ENCODE measurements at regions not wholly inside any gene's neighbourhood (a gene's known extent, or its start where the extent isn't known, plus 50 kb on each side); places are given as distances from the start of the nearest gene placed in this dataset.

DNA sequence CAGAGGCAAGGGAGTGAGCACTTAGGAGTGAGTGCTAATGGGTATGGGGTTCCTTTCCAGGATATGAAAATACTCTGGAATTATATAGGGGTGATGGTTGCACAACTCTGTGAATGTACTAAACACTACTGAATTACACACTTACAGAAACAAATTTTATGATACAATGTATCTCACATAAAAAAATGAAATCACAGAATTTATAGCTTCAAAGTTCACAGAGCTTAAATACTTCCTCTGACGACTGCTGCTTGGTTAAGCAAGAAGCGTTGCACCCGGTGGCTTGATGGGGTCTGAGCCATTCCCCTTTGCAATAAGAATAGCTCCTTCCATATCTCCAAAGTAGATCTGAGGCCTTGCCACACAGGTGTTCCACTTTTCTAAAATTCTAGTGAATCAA is 835.1 kb downstream of the TSN start:
- no peak for DNase-seq

DNA sequence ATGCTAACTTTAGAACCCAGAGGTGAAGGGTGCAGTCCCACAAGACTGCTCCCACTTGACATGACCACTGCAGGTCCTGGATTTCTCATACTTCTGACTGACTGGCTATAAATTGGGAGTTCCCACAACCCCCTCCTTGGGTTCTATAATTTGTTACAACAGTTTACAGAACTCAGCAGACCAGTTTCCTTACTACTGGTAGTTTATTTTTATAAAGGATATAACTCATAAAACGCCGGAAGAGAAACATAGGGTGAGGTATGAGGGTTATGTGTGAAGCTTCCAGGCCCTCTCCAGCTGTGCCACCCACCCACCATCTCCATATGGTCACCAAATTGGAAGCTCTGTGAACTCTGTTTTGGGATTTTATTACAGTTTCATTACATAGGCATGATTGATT is 839.6 kb downstream of the TSN start:
- no peak for DNase-seq

DNA sequence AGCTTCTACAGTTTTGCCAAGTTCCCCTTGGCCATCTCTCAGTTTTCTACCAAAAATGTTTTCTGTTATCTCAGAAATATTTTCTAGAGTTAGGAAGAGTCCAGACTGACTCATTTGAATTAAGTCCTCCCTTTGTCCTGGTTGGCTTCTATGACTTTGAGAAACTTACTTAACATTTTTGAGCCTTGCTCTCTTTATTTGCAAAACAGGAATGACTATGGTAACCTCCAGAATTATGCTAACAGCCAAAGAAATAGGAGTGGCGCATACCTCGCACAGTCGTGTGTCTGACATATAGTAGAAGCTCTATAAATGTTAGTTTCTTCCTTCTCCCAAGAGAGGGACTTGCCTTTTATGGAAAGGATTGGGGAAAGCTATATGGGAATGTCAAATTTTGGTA is 841.1 kb downstream of the TSN start:
- DNase-seq, result no peak

DNA sequence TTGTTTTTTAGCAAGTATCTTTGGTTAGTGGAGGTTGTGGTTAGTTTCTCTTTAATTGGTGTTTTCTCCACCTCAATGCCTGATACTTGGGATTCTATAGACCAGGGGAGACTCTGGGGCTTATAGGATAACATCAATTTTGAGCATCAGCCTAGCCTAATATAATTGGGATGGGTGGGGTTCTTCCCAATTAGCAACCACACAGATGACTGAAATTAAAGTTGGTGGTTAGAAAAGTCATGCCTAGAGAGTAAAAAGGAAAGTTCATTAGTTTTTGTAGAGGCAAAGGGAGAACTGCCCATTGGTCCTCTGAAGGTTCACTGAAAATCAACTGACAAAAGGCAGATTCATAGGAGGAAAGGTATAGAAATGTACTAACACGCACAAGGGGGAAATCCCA is 843.3 kb downstream of the TSN start:
- DNase-seq, result no peak

DNA sequence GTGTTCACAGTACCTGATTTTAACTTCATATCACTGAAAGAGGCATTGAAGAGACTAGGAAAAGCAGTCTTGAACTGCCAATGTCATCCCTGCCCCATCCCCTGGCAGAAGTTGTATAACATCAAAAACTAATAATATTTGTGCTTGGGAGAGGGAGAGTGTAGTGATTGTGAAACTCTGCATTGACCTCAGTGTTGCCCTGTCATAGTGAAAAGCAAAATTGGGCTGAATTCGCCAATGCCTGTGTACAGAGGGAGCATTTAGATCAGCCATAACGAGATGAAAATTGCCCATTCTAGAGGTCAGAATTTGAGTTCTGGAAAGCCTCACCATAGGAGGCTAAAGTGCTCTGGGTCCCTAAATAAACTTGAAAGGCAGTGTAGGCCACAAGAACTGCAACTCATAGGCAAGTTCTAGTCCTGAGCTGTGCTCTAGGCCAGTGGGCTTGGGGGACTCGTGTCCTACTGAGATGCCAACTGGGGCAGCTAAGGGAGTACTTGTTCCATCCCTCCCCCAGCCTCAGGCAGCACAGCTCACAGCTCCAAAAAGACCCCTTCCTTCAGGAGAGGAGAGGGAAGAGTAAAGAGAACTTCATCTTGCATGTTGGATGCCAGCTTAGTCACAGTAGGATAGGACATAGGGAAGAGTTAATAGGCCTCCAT is 855.6 kb downstream of the TSN start:
- DNase-seq, result no peak

DNA sequence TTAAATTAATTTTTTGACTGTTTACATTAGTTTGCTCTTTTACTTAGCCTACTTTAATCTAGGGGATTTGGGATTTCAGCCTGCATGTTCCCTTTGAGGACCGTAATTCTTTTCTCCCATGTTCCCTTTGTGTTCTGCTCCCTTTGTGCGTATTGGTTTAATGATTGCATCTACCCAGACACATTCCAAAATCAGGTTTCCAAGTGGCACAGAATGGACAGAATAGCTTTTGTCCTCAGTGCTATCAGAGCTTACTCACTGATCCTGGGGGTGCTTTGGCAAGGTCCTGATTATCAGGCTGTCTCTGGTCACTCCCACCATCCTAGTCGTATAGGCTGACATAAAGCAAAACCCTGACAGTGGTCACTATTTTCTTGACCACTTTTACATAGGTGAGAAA is 867.5 kb downstream of the TSN start:
- DNase-seq, result no peak

DNA sequence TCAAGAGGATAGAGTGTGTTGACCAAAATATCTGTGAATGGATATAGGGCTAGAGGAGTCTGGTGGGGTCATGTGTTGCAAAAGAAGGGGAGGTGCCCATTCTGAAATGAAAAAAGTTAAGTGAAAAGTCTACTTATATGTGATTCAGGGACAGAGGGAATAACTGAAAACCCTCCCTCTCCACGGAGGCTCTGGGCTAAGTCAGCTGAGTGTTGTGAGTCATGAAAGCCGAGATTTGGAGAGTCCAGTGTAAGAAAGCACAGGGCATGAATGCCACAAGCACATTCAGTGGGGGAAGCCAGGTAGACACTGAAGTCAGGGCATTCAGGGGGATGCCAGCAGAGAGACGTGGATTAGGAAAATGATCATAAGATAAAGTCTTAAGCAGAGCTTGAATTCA is 871.9 kb downstream of the TSN start:
- DNase-seq, result no peak

DNA sequence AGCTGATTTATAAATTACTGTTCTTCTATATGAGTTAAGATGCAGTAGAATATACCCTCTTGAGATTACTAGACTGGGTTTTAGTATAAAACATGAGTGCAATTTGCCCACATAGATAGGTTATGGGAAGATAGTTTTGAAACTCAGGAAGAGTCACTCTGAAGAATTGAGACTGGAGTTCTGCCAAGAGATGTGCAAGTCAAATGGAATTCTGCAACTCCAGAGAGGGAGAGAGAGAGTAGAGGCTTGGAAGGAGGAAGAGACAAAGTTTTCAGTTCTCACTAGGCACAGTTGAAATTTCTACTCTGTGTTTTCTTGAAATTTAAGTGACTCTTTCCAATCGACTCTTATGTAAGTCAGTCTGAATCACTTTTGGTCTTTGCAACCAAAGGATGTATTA is 878.8 kb downstream of the TSN start:
- DNase-seq, result no peak

DNA sequence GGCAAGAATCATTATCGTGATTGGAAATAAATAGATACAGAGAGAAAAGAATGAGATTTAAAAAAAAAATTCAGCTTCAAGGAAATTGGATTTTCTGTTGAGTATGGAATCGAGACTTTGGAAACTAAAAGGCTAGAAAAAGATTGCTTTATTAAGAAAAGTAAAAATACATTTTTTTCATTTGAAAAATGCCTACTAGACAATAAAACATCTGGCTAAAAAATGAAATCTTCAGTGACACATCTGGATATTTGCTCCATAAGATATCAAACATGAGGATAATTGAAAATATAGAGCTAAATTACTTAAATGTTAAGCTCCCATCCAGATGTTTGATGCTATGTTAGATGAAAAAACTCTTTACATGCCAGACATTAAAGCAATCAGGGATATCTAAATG is 879.5 kb downstream of the TSN start:
- no peak for DNase-seq

DNA sequence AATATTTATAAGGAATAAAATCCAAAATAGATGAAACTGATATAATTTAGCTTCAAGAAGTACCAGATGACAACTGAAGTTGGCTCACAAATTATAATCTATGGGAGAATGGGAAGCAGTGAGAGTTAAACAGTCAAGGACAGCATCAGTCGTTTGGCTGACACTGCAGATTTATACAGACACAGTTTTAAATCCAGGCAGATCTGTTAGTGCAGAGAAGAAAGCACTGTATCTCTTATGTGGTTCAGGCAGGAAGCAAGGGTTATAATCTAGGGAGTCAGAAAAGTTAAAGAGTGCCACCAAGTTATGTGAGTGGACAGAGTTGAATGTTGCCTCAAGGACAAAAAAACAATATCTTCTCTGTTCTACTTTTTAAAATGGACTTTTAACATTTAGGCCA is 880.2 kb downstream of the TSN start:
- no peak for DNase-seq

DNA sequence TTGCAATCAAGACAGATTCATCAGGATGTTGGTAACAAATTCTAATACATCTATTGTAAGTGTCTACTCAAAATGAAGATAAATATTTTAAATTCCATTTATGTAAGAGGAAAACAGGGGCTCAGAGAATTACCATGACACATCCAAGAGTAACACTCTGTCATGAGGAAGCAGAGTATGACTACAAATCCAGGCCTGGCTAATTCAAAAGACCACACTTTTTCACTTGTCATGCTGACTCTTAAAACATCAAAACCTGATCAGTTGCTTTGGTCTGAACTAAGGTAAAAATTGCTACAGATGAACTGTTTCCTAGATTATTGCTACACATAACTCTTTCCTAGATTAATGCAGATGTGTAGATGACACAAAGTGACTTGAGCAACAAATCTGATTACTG is 880.6 kb downstream of the TSN start:
- no peak for DNase-seq

DNA sequence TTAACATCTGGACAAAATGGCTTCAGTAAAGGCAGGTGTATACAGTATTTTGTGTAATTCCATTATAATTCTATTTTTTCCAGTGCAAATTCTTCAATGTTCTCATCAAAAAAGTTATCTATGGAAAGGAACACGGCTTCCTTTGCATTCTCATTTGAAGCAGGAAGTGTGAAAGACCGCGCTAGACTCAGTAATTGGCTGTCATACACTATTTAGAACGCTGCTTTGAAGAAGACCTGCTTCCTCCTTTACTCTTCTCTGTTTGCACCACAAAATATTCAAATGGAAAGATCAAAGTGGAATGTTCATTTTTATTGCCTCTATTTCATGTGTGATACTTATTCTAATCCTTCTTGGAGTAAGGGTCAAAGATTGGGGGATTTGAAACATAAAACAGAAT is 883.7 kb downstream of the TSN start:
- no peak for DNase-seq

DNA sequence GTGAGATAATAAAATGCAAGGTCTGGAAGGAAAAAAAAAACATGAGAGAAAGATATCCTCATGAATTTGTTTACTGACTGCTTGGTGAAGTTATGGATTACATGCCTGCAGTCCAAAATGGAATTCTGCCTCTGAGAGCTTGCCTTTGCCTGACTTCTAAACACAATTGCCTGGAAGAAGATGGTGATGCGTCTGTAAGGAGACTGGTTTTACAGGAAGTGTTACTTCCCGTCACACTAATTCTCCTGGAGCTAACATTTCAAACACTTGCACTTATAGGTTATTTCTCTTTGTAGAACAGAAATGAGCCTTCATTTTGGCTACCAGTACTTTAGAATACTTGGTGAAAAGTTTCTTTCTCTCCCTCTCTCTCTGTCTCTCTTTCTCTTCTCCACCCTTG is 884.3 kb downstream of the TSN start:
- no peak for DNase-seq

DNA sequence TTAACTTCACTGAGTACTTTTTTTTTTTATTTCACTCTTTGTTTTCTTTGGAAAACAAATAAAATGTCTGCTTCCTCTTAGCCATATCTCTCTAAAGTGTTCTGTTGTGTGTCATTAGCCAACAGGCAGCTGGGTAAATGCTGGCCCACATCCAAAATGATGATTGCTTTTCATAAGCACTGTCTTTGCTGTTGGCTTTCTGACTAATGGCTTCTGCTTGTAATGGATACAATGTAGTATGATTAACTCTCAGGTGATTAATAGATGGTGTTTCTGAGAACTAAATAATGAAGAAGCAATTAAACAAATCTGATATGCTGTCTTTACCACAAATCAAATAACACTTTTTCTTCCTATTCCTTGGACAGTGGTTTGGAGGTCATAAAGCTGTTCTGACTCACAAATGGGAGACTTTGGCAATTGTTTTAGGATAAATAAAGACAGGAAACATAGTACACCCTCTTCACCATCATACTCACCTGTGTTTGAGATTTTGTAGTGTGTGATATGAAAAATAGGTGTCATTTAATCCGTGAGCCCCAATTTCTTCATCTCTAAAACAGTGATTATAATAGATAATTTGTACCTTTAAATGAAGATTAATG is 888.4 kb downstream of the TSN start:
- DNase-seq, result no peak

DNA sequence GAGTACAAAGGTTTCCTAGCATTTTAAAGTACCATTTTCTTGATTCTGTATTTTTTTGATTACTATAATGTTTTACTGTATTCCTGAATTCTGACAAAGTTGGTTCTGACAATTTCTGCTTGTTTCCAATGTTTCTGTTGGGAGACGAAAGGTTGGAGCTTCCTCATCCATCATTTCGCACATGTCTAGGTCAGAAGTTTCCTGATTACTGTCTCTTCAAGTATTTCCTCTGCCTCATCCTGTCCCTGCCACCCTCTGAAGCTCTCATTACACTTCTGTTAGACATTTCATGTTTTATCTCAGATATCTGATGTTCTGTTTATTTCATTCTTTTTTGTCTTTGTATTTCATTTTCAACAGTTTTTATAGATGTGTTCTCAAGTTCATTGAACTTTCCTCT is 895.8 kb downstream of the TSN start:
- no peak for DNase-seq

DNA sequence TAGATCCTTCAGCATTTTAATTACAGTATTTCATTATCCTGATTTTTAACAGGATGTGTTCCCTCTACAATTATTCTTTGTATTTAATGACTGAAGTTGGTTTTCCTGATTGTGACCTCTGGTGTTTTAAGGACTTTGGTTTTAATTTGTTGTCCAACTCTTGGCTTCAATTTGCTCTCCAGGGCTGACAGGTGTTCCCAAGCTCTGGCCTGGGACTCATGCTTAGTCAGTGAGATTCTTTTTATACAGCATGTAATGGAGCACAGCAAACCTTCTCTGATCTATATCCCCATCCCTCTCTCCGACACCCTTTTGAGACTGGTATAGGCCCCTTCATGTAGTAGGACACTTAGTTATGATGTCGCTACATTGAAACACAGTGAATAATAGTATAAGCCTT is 896.3 kb downstream of the TSN start:
- DNase-seq, result no peak

DNA sequence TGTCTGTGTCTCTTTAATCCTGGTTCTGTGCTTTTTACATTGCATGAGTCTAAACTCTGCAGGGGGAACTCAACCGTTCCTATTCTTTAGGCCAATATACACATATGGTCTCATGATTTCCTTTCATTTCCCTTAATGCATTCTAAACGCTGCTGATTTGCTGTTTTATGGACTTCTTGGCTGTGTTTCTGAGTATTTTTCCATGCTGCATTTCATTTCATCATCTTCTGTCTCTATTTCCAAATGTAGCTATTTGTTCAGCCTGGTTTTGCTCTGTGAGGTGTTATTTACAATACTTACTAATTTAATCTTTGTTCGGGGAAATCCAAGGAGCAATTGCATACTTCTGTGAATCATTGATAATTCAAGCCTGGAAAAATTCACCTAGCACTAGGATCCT is 897.2 kb downstream of the TSN start:
- DNase-seq, result no peak

DNA sequence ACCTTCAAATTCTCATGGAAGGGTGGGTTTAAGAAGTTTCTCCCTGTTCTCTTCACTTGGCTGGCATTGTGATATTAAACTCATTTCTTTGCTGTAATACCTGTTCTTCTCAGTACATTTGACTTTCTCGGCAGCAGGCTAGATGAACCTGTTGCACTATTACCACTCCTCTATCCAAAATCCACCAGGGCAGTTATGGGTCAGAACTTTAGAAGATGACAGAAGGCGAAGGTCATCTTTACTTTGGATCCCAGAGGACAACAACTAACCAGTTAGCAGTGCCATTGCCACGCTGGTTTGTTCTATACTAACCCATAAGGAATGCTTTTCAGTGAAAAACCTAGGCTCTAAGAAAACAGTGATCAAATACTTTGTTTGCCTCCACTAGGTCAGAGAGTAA is 901.0 kb downstream of the TSN start:
- no peak for DNase-seq

DNA sequence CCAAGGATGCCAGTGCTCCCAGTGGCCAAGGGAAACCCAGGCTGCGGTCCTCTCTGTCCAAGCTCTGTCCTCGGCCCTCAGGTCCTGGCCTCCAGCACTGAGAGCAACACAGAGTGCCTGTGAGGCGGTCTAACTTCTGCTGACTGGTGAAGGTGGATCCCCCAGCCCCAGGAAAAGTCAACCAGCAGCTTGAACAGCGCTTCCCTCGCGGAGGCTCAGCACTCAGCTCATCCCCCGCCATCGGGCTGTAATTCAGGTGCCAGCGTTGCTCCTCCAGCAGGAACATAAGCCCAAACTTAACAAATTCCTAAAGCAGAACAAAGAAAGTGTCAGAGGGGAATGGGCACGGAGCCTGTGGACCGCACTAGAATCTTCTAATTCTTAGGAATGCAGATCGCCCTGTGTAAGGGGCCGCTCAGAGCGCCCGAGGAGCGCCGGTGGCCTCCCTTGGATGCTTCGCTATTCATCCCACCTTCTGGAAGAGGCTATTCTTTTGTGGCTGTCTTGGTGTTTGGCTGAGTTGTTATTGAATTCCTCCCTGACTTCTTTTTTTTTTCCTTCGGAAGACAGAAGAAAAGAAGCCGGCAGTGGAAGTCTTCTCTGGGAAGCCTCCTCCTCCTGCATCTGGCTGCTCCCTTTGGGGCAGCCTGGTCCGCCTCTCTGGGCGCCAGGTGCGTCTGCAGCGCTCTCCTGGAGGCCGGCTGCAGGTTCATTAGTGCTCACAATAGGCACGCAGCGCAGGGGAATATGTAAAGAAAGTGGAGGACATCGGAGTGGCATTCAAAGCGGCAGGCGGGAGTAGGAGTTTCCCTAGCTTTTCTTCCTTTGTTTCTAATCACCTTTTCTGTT is 905.6 kb downstream of the TSN start:
- DNase-seq, result no peak

DNA sequence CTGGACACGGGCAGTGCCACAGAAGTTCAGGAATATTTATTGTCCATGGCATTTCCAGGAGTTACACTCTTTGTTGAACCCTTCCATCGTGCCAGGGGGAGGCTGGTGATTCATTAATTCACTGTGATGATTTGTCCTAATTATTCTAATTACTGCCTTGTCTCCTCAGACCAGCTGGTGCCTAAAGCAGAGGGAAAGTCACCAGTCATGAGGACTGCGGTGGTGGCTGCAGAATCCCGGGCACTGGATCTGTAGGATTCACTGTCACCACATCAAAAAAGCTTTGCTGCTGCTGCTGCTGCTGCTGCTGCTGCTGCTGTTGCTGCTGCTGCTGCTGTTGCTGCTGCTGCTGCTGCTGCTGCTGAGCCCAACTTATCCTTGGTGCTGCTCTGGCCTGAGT is 908.2 kb downstream of the TSN start:
- no peak for DNase-seq

DNA sequence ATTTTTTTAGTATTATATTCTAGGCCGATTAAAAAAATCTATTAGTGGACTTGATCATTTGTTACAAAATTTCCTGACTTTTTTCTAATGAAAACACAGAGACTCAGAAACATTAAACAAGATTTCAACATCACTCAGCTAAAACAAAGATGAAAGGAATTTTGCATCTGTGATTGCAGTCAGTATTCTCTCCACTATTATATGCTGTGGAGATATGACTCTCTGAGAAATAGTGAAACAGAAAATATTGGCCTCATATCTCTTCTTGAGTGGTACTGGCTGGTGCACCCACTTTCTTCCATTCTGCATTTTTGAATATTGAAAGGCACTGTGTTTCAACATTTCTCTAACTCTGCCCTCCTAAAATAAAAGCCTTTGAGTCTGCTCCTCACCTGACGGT is 914.2 kb downstream of the TSN start:
- no peak for DNase-seq

DNA sequence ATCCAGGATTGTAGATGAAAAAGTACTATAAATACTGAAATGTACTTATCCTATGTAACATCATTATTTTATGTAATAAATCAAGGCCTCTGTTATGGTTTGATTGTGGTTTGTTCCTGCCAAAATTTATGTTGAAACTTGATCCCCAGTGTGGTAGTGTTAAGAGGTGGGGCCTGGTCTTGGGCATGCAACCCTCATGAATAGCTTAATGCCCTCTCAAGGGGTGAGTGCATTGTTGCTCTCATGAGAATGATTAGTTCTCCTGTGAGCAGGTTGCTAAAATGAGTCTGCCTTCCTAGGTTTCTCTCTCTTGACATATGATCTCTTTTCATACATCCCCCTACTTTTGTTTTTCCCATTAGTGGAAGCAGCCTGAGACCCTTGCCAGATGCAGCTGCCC is 915.4 kb downstream of the TSN start:
- no peak for DNase-seq

DNA sequence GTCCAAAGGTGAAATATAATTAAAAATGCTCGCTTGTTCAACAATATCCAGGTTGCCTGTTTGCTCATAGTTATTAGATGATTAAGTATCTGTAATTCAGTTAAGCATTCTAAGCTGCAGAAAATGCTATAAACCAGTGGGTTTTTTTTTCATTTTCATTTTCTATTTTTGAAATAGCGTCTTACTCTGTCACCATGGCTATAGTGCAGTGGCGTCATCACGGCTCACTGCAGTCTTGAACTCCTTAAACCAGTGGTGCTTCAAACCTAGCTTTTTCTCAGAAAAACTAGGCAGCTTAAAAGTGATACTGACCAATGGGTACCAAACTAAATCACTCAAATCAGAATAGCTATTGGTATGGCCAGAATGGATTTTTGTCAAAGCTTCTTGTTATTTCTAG is 925.2 kb downstream of the TSN start:
- DNase-seq, result no peak

DNA sequence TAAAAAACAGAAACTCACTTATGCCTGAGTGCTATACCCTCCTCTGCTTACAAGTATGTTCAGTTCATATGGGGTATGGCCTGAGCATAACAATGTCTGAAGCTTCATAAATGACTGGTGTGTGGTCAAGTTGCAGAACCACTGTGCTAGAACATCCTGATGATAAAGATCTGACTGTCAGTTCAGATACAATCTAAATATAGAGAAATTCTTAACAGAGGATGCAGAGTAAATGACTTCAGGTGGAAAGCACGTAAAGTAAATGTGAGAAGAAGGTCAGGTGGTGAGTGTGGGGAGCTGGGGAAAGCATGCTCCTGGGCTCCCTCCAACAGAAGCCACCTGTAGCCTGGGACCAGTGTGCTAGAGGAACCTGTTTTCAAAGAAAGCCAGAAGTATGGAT is 926.2 kb downstream of the TSN start:
- no peak for DNase-seq

DNA sequence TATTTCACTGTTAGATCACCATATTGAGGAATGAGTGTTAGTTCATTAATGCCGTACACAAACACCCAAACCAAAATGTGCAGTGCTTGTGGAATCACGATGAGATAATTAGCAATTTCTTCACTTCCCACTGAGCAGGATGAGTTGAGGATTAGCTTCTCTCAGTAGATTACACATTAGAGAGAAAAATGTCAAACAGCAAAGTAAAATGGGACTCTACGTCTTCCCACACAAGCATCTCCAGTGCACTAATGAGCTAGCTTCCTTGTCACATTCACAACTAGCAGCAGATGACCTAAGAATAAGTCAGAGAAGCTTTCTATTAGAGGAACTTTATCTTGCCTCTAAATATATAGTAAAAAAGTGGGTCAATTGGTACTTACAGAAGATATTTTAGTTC is 926.9 kb downstream of the TSN start:
- peak in 1 of 2 donors; percentile 52 for DNase-seq

Measured in inflammatory macrophage treated with lipopolysaccharide for 1 hour (primary cell).